ENCODE measurements at regions not wholly inside any gene's neighbourhood (a gene's known extent, or its start where the extent isn't known, plus 50 kb on each side); places are given as distances from the start of the nearest gene placed in this dataset.

DNA sequence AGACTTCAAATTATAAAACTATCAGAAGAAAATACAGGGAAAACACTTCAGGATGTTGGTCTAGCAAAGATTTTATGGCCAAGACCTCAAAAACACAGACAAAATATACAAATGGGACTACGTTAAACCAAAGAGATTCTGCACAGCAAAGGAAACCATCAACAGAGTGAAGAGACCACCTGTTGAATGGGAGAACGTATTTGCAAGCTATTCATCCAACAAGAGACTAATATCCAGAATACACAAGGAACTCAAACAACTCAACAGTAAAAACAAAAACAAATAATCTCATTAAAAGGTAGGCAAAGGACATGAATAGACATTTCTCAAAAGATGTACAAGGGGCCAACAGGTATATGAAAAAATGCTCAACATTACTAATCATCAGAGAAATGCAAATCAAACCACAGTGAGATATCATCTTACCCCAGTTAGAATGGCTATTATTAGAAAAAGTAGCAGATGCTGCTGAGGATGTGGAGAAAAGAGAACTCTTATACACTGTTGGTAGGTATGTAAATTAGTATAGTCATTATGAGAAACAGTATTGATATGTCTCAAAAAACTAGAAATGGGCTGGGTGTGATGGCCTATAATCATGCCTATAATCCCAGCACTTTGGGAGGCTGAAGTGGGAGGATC lies 112.6 kb downstream of the LRIG2 start:
- FAIRE-seq = no peak

DNA sequence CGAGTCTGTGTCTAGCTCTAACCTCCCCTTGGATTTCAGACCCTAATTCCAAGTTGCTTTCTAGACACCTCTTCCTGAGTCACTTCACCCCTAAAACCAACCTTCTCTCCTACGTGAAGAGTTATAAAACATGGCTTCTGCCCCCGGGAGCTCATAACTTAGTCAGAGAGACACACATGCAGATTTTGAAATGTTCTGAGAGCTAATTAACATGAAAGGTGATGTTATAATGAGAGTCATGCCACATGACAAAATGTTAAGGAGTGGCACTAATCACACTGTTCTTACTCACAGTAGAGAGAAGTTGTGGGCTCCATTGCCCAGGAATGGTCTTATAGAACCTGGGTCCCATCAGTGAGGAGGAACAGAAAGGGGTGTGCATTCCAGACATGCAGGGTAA lies 117.1 kb downstream of the LRIG2 start:
- FAIRE-seq (no peak), DNase-seq (ENCODE audit: insufficient read length, low spot score) (no peak)
- TF ChIP-seq, protein P1, sequence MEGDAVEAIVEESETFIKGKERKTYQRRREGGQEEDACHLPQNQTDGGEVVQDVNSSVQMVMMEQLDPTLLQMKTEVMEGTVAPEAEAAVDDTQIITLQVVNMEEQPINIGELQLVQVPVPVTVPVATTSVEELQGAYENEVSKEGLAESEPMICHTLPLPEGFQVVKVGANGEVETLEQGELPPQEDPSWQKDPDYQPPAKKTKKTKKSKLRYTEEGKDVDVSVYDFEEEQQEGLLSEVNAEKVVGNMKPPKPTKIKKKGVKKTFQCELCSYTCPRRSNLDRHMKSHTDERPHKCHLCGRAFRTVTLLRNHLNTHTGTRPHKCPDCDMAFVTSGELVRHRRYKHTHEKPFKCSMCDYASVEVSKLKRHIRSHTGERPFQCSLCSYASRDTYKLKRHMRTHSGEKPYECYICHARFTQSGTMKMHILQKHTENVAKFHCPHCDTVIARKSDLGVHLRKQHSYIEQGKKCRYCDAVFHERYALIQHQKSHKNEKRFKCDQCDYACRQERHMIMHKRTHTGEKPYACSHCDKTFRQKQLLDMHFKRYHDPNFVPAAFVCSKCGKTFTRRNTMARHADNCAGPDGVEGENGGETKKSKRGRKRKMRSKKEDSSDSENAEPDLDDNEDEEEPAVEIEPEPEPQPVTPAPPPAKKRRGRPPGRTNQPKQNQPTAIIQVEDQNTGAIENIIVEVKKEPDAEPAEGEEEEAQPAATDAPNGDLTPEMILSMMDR (IDR thresholded peaks at IDR 0.05; ENCODE audit: insufficient read depth, missing control alignments) = no peak

More for the DNA sequence above, 112.6 kb downstream of the LRIG2 start:
- TF ChIP-seq, protein P1 (IDR thresholded peaks at IDR 0.05; ENCODE audit: insufficient read depth, missing control alignments) = no peak
- DNase-seq (ENCODE audit: insufficient read length, low spot score) = no peak

- DNase-seq (ENCODE audit: insufficient read length, low spot score) (no peak), FAIRE-seq (no peak)
- TF ChIP-seq, protein P1 (IDR thresholded peaks at IDR 0.05; ENCODE audit: insufficient read depth, missing control alignments) = no peak
Observed at GRCh38 chr1:113190930-113191329, 117.9 kb downstream of the LRIG2 start.

GRCh38 chr1:113191579-113192076 lies 118.6 kb downstream of the LRIG2 start:
- no peak for DNase-seq (ENCODE audit: insufficient read length, low spot score)
- no peak for FAIRE-seq

DNA sequence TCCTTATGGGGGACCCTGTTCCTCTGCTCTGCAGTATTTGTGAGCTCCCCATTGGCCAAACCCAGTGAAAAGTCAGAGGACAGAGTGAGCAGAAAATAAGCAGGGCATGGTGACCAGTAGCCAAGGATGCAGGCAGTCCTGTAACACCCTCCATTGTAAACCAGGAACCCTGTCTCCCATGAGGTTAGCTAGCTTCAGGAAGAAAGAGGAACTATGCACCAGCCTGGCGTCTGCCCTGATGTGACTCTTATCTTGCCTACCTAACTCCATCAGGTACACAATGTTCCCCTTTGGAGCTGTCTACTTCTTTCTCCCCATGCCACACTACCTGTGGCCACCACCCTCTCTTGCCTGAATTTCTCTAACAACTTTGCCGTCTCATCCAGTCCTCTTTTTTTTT lies 119.2 kb downstream of the LRIG2 start:
- TF ChIP-seq, protein P1 (IDR thresholded peaks at IDR 0.05; ENCODE audit: insufficient read depth, missing control alignments) = no peak
- FAIRE-seq = no peak
- no peak for DNase-seq (ENCODE audit: insufficient read length, low spot score)

More at GRCh38 chr1:113191579-113192076, 118.6 kb downstream of the LRIG2 start:
- TF ChIP-seq, protein P1 (IDR thresholded peaks at IDR 0.05; ENCODE audit: insufficient read depth, missing control alignments) = no peak

DNA sequence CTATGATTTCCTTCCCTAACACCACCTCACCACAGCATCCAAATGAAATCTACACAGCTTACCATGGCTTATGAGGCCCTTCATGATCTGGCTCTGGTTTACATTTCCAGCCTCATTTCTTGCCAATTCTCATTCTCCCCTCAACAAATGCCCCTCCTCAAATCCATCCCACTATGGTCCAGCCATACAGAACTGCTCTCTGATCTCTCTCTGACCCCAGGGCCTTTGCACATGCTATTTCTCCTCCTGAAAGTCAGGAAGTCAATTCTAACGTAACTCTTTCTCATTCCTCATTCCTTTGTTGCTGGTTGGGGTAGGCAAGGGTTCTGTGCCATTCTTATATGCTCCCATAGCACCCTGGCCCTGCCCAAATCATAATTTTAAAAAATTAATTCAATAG lies 120.0 kb downstream of the LRIG2 start:
- no peak for DNase-seq (ENCODE audit: insufficient read length, low spot score)
- TF ChIP-seq, protein P1 (IDR thresholded peaks at IDR 0.05; ENCODE audit: insufficient read depth, missing control alignments) = no peak
- no peak for FAIRE-seq
